Forelimb muscle (tissue), 1 donor: ENCODE measurements at regions not wholly inside any gene's neighbourhood (a gene's known extent, or its start where the extent isn't known, plus 50 kb on each side); places are given as distances from the start of the nearest gene placed in this dataset.
"Not testable (repeated sequence)": the region's sequence is repeated elsewhere in the genome, so short reads cannot be mapped to it uniquely, and the experiment has no call there.

Experiments
- DNase-seq: peaks from one replicate; pipeline ENCODE4 v3.0.0-alpha.2; 2013; ENCODE audit warnings: low read depth

DNA sequence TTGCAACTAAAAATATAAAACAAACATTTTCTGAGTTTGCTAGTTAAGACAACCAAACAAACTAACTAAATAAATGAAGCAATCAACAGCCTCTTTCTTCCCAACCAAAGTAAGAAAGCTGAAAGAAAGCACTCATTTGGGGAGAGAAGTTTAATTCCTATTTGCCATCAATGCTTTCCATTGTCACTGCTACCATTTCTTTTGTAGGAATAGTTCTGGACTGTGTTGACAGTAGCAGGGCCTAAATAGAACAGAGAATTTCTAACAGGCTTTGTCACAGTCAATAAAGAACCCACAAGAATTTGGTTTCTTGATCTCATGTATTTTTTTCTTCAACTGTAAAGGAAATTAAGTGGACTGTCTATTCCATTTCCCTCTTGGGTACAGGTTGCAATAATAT is 1886.4 kb upstream of the TENM3 start:
- no peak for DNase-seq

DNA sequence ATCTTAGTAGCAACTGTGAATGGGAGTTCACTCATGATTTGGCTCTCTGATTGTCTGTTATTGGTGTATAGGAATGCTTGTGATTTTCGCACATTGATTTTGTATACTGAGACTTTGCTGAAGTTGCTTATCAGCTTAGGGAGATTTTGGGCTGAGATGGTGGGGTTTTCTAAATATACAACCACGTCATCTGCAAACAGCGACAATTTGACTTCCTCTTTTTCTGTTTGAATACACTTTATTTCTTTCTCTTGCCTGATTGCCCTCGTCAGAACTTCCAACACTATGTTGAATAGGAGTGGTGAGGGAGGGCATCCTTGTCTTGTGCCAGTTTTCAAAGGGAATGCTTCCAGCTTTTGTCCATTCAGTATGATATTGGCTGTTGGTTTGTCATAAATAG is 1883.1 kb upstream of the TENM3 start:
- not testable (repeated sequence) for DNase-seq

GRCh38 chr4:180363815-180364214 is 1879.4 kb upstream of the TENM3 start:
- no peak for DNase-seq

DNA sequence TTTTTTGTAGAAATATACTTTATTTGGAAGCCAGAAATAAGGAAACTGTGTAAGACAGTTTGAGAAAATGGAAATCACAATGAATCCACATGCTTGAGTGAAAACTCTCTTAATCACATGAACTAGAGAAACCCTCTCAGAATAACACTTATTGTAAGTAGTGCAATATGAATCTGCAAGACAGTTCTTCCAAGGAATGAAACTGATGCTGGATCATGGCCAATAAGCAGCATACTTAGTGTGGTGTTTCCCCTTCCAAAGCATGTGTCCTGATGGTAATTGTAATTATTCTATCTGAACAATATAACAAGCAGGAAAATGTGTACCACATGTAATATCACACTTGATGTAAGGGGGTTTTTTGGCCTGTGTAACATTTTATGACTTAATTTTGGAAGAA is 1870.5 kb upstream of the TENM3 start:
- no peak for DNase-seq

DNA sequence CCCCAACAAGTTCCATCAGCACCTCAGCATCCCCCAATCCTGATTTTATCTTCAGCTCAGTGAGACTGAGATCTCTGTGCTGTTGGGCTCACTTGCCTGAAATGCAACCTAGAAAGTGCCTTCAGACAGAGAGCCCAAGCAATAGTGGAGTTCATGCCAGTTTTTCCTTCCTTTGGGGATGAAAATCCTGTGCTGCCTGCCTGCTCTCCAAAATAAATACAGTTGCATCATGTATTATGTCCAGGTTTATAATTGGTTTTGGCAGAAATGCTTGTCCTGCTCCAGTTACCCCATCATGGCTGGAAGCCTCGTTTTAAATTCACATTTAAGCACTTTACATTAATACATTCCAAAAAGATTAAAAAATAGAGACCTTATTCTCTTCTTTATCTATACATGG is 1865.5 kb upstream of the TENM3 start:
- DNase-seq: no peak

DNA sequence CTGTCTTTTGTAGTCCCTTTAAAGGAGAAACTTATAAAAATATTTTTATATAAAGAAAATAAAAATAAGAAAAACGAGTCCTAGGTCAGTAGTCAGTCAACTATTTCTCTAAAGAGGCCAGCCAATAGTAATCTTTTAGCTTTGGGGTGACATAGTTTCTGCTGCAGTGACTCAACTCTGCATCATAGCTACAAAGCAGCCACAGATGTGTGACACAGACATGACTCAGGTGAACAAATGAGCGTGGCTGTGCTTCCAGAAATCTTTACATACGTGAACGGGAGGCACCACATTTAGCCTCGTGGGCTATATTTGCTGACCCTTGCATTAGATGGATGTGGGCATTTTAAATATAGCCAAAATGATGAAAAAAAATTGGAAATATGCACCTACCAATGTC is 1862.5 kb upstream of the TENM3 start:
- no peak for DNase-seq

DNA sequence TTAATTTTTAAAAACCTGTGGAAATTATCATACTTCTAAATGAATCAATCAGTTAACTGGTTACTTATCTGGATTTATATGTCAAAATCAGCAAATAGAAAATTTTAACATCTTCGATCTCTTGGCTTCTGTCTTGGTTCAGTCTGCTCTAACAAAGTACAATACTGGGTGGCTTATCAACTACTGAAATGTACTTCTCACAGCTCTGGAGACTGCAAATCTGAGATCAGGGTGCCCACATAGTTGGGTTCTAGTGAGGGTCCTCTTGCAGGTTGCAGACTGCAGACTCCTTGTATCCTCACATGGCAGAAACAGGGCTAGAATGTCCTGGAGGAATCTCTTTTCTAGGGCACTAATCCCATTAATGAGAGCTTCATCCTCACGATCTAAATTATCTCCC is 1851.6 kb upstream of the TENM3 start:
- no peak for DNase-seq

GRCh38 chr4:180394312-180394711 is 1848.9 kb upstream of the TENM3 start:
- DNase-seq: no peak

DNA sequence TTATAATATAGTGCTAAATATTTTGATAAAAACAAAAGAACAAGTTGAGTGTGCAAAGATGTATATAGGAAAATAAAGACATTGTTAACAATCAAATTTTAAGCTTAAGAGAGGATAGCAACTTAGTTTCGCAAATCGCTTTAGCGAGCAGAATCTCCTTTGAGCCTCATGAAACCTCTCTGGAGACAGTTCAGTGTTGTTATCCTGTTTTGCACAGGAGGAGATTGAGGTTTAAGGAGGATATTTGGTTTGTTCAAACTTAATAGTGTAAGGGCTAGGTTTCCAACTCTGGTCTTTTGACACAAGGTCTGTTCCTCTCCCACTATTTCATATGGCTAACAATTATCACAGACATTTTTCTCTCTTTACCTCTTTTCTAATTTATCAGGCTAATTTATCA is 1848.5 kb upstream of the TENM3 start:
- no peak for DNase-seq

DNA sequence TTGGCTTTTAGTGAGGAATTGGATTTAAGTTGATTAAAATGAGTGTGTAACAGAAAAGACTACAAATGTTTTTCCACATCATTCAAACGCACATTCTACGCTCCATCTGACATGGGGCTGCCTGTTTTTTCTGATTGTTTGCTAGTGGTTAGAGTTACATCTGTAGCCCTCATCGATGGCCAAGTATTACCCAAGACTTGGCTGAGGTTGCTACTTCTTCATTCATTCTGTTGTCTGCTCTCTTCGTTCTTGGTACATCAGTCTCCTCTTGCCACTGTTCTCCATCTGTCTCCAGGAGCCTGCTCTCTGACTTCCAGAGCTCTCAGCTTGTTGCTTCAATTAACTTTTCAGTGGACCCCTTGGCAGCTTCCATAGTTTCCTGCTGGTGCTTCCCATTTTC is 1844.6 kb upstream of the TENM3 start:
- DNase-seq: no peak

- DNase-seq: no peak
Measured at GRCh38 chr4:180407275-180407885, 1835.8 kb upstream of the TENM3 start.

DNA sequence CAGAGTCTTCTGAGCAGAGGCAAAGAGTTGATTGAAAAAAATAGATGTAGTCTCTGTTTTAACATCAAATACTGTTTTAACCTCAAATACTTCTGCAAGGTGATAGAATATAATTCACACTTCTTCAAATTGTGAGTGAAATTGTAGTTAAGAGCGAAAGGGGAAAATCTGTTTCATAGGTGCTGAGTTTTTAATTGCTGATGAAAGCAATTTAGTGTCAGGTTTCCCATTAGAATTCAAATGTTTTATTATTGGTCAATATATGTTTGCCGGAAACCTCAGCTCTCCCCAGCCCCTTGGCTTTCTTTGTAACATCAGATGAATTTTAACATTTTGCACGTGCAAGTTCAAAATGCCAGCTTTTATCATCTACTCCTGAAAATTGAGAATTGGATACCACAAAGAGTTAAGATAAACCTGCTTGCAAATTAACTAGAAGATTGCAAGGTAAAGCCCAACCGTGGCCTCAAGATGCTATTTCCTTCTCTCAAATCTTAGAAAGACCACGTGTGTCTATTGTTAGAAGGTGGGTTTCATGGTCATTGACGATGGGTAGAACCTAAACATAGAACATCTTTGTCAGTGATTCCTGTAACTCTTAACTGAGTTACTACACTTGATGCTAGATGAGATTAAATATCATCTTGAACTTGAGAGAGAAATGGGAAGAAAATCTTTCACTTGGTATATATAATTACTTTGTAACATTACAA is 1824.2 kb upstream of the TENM3 start:
- DNase-seq: no peak

DNA sequence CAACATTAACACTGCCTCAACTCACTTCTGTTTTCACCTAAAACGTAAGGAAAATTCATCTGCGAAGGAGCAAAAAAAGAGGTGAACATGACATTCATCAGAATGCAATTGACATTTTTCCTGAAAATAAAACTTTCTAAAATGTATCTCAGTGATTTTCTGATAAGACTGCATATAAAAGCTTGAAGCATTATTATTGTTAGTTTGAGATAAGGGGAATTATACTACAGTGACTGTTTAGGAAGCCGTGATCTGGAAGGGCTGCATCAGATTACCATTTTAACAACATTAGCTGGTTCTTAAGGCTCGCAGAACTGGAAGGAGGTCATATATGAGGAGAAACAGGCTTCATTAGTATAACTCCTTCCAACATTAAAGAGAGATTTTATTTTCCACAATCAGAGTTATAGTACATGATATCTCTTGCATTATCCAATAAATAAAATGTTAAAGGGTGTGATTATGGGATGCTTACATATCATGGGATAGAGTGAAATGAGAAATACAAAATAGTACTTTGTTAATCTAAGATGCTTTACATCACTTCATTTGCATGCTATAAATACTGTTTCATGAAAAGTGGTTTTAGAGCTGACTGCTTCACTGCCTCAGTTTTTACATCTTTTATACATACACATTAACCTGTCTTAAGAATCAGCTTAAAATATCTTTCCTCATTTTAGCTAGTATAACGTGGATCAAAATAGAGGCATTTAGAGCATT is 1820.1 kb upstream of the TENM3 start:
- no peak for DNase-seq

DNA sequence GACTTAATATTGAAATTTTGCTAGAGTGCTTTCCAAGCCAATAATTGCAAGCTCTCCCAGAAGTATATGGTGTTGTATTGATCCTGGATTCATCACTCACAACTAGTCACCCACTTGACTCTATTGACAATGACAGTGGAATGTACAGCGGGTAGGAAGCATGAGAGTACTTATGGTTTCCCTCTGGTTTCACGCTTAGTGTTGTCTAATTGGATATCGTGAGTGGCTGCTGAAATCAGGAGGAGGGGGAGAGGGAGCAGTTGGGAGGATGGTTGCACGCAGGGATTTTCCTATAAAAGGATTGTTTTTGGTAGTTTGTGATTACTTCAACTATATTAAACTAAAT is 1819.5 kb upstream of the TENM3 start:
- DNase-seq: no peak

GRCh38 chr4:180426938-180427337 is 1816.3 kb upstream of the TENM3 start:
- no peak for DNase-seq

GRCh38 chr4:180430283-180430682 is 1812.9 kb upstream of the TENM3 start:
- no peak for DNase-seq

DNA sequence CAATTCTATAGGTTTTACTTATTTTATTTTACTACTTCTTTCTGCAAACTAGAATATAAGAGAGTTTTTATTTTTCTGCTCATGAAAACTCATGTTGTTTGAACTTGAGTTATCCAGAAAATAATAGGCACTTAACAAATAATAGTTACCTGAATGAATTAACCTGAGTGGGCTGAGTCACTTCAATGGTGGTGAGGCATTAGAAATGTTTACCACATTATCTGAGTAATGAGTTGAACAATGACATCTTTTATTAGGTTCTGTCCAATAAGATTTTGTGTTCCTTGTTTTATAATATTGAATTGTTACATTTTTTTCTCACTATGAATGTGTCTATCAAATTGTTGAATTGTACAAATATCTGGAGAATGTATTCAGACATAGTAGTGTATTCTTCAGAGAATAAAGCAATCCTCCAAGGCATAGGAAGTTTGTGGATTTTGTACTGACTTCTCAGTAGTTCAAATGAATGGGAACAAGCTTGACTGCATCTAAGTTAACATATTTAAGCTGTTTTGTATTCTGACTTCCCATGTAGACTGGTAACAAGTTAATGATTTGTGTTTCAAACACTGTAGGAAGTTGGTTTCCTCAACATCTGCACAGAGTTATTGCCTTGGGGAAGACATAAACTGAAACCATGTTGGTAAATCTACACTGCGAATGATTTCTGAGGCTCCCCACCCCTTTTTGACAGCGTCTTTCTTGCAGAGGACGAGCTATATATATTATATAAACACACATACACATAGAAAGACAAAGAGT is 1808.9 kb upstream of the TENM3 start:
- no peak for DNase-seq

- no peak for DNase-seq
Measured at GRCh38 chr4:180436361-180436760, 1806.8 kb upstream of the TENM3 start.

DNA sequence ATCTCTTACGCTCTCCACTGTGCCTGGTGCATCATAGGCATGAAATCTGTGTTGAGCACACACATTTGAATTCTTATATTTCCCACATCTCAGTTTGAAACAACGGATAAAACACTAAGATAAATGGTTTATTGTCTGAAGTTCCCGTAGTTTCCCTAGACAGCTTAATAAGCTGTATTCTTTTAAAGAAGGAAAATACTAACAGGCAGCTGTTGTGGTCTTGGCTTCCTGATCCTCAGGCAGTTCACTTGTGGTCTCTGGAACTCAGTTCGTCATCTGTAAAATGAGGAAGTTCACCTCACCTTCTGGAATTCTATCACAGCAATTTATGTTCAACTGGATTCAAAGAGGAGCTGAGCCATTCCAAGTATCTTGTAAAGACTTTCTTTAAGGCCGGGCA is 1805.6 kb upstream of the TENM3 start:
- DNase-seq: no peak

DNA sequence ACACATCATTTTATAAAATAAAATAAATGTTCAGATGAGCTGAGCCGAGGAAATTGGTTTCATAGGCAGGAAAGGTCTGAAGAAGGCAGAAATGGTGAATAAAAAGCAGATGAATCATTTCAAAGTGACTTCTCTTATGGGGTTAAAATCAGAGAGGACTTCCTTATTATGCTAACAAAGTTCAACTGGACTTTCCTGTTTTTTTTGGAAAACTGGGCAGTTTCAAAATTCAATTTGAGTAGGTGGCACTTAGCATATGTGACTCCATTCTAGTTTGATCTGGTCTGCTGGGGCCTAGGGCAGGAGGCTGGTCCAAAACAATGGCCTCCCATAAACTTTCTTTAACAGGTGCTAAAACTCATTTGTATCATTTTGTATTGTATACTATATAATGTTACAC is 1794.9 kb upstream of the TENM3 start:
- DNase-seq: no peak

DNA sequence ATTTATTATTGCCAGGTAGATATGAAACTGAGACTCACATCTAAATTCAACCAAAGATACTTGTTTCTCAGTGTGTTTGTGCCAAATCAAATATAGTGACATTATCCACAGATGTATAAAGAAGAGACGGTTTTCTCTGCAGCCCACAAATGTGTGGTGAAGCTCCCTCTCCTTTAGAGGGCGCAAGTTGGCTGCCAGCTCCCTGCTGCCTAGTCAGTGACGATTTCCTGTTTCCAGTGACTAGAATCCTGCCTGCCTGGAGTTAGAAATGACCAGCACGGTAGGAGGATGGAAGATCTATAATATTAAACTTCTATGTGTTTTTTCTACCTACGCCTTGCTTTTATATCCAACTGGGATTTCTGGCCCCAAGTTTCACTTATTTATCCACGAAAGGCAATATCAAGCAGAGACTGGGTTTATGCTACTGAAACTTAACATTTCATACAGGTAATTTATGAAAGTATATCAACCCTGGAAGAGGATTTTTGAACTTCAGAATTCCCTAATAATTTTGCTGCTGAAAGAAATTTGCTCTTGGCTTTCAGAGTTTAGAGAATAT is 1793.7 kb upstream of the TENM3 start:
- DNase-seq: no peak

- DNase-seq: no peak
Measured at GRCh38 chr4:180455226-180455625, 1788.0 kb upstream of the TENM3 start.
